T-helper 9 cell (primary cell): ENCODE measurements at regions not wholly inside any gene's neighbourhood (a gene's known extent, or its start where the extent isn't known, plus 50 kb on each side); places are given as distances from the start of the nearest gene placed in this dataset.

Experiments used
- DNase-seq: peaks from one replicate; pipeline ENCODE4 v3.0.0-alpha.2; 2020

DNA sequence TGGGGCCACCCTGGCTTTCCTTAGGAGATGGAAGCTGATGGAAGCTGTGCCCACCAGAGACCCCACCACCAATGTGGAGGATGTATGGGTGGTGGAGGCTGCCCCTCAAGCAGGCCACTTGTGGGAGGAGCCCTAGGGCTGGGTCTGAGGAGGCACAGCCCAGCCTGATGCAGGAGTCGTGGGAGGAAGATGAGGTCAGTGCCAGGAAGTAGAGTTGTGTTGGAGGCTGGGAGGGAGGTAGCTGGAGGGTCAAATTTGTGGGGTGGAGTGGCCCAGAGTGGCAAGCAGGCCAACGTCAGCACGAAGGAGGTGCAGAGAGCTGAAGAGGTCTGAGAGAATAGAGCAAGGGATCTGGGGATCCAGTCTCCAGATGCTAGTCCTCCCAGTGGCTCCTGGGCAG, 119.0 kb upstream of the USP24 start:
- DNase-seq = no peak

DNA sequence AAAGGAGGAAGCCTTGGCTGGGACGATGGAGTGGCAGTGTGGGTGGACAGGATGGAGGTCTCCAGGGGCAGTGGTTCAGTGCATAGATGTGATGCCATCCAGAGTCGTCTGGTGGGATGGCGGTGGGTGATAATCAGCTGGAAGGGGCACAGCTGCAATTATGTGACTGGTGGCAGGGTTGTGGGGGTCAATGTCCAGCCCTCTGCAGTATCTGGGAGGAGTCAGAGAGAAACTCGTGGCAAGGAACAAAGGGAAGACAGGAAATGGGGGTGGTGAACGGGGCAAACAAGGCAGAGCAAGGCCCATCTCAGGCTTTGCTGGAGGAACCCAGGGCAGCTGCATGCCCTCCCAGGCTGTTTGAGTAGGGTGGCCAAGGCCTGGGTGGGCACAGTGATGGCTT, 118.3 kb upstream of the USP24 start:
- no peak for DNase-seq

DNA sequence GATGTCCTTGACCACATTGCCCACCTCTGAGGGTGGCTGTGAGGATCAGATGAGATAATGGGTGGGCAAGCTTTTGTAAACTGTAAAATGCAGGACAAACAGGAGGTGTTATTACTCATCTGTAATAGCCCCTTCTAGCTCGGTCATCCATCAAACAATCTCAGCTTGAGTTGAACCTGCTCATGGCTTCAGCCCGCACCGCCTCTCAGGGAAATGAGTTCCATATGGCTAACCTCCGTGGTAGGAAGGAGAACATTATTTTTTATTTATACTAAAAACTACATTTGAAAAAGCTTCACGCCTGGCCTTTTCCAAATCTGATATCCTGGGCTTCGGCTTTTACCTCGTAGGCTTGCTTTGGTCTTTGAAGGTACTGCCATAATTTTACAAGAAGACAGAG, 116.2 kb upstream of the USP24 start:
- no peak for DNase-seq

DNA sequence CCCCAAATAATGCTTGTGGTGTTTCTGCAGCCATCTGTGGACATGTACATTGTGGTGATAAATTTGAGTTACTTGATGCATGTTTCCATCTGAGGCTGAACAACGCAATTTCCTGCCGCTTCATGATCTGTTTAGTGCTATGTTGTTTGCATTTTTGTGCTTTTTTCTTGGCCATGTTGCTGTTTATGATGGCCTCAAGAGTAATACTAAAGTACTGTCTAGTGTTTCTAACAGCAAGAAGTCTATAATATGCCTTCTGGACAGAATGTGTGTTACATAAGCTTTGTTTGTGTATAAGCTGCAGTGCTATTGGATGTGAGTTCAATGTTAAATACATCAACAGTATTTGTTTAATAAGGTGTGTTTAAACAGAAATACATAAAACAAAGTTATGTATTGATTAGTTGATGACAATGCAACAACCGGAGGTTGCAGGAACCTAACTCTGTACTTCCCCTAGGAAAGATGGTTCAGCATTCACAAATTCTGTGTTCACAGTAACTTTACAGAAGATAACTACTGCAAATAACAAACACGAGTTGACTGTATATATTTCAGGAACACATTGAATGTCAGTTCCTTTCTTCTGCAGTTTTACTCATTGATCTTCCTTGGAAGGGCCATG, 114.8 kb upstream of the USP24 start:
- DNase-seq = no peak

DNA sequence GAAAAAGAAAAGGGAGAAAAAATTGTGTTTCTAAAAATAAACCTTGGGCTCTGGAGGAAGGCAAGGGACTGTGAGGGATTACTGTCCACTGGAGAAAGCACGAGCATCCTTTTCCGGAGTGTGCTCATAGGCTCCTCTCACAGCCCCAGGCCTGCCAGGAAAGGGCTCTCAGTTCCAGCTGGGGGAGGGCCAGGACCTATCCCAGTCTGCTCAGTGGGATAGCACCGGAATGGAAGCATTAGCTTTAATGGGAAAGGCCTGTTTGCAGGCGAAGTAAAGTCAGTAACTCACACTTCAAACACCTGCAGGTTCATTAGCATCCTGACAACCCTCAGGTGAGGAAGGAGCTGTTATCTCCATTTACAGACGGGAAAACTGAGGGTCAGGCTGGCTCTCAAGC, 113.9 kb upstream of the USP24 start:
- DNase-seq = no peak

DNA sequence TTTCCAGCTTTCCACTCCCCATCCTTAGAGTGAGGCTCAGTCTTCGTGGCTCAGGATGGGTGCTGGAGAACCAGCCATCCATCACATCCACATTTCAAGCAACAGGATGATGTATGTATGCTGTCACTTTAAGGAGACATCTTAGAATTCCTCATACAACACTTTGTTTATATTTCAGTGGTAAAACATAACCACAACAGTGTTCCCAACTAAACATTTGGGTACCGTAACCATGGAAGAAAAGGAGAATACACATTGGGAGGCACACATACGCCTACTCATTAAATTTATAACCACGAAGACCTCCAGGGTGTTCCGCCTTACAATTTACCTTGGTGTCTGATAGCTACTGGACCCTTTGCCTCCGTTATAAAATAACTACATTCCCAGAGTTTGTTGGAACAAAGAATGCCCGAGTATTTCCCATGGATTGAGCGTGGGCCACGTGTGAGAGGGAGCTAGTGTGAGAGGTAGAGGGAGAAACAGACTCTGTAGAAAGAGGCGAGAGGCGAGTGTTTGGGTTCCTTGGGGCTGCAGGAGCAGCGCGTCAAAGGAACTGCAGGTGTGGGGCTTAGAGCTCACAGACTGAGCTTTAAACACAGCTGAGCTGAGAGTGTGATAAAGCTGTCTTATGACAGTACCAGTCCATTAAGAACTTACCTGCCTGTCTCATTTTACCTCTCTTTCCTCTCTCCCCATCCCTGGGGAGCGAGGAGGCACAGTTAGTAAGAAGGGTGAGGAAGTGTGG, 111.5 kb upstream of the USP24 start:
- no peak for DNase-seq

DNA sequence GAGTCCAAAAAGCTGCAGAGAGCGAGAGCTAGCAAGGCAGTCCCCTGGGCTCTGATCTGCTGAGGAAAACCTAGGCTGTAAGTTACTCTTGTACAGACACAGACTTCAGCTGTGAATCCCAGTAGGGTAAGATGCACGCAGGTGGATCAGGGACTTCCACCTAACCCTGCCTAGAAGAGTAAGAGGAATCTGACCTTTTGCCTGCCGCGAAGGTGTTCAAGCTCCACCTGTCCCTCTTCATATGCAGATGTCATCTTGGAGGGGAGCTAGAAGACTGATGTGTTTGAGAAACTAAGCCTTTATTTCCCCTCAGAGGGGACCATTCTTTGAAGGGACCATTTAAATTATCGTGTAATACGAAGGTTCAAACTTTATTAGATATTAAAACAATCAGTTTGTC, 108.6 kb upstream of the USP24 start:
- DNase-seq = no peak

DNA sequence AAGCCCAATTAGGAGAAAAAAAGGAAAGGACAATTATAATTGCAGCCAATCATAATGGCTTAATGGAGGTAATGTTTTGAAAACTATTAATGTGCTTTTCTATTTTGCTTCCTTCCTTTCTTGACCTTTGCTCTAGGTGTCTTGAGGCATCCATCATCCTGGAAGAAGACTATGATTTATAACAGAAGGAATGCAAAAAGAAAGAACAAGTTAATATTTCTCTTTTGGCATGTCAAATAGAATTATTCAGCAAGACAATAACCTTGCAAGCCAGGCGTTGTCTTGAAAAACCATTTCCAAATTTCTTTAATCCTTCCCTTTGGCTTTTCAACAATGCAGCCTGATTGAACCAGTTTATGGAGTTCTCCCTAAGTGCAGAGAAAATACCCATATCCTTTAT, 107.7 kb upstream of the USP24 start:
- DNase-seq = no peak

DNA sequence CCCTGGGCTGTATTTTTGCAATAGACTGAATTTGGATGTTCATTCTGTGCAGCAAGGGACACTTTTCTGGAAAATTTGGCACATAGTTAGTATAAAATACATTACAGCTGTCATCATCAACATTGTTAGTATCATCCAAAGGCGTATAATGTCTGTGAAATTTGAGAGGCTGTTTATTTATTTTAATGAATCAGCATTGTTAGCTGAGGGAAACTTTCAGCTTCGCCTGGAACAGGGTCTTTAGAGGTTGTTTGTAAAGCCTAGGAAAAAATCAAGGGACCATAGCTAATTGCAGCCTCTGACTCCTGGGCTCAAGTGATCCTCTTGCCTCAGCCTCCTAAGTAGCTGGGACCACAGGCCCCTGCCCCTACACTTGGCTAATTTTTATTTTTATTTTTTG, 106.8 kb upstream of the USP24 start:
- no peak for DNase-seq

DNA sequence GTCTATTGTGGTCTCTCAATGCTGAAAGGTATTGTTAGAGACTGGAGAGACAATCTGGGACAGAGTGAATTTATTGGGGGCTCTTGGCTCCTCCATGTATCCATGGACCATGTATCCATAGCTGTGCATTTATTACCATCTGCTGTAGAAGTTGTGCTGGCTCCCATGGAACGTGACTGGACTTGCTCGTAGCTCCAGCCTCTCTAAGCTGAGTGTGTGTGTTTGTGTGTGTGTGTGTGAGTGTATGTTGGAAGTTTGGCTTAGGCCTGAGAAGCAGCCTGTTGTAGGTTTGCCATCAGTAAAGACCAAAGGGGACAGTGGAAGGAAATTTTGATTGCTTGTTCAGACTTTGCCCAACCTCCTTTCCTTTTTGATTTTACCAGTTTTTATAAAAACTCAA, 105.7 kb upstream of the USP24 start:
- DNase-seq = no peak

DNA sequence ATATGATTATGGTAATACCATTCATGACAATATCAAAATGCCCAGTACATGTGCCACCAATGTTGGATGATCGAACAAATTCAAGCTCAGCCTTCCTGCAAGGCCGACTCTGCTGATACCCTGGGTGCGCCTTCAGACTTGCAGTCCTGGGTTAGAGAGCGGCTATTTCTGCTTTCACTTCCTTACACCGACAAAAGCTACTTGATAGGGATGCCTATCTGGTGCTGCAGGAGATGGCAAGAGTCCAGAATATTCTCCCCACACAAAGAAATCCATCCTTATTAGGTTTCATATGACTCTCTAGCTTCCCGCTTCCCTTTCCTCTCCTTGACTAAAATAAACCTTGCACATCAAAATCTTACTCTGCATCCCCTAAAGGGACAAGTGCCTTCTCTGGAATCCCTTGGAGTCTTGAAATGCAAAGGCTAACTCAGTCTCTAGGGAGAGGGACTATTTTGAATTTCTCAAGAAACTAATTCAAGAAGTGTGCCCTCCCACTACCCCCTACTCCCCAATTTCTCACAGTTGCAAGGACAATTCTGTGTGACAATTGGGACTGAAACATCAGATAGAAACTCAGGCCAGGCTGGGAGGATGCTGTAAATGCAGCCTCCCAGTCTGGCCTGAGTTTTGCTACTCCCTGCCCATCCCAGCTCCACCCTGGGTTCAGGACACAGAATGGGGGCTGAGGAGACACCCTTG, 103.1 kb upstream of the USP24 start:
- no peak for DNase-seq

DNA sequence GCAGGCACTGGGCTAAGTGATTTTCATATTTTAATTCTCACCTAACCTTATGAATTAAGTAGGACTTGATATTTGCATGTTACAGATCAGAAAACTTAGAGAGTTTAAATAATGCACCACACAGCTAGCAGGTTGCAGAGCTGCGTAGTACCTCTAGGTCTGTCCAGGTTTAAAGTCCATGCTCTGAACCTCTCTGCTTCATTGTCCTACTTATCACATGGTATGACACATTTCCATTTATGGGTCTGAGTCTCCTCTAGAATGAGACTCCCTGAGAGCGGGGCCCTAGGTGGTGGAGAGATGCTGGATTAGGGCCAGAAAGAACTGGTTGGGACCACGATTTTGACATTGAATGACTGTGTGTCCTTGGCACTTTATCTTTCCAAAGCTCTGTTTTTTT, 102.5 kb upstream of the USP24 start:
- no peak for DNase-seq

DNA sequence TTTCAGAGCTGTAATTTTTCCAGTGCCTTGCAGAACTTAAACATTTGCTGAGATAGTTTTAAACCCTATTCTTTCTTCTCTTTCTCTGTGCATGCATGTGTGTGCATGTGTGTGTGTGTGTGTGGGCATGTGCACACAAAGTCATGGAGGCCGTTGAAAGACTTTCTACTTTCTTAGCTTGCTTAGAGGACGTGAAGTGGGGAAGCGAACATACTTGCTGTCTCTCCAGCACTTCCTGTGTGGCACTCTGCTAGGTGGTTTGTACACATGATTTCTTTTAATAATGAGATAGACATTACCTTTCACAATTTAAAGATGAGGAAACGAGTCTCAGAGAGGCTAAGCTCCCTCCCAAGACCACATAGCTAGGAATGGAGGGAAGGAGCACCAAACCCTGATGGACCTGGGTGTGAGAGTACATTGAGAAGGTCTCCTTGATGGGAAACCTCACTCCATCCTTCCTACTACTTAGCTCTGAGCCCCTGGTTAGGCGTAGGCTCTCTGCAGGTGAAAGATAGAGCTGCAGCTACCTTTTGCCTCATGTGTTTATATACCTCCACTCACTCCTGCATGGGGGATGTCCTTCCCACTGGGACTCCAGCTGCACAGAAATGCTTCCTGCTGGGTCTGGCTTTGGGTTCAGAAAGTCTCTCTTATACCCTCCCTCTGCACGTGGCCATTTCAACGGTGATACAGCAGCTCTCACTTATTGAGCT, 101.9 kb upstream of the USP24 start:
- DNase-seq = no peak

DNA sequence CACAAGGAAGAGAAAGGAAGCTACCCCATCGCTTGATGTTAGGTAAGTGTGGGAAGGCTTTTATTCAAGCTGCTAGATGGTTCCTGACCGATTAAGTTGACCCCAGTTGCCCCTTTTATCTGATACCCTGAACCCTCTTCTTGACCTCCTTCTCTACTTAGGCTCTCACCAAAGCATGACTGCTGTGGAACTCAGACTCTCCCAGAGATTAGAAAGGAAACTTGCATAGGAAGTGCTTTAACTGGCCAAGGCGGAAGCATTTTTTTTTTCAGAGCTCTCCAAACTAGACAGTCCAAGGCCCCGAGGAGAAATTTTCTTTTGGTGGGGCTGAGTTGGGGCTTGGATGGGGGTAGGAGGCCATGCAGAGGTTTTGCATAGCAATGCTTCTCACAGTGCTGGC, 101.3 kb upstream of the USP24 start:
- DNase-seq = no peak

DNA sequence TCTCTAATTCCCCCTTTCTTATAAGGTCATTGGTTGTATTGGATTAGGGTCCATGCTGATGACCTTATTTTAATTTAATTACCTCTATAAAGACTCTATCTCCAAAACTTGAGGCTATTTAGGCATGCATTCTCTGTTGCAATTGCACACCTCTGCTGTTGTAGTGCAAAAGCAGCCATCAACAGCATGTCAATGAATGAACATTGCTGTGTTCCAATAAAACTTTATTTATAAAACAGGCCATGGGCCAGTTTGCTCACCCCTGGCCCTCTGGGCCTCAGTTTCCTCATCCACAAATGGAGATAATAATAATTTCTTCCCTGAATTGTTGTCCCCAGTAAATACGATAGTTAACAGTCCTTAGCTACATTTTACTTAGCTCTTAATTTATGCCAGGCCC, 100.4 kb upstream of the USP24 start:
- DNase-seq = no peak

DNA sequence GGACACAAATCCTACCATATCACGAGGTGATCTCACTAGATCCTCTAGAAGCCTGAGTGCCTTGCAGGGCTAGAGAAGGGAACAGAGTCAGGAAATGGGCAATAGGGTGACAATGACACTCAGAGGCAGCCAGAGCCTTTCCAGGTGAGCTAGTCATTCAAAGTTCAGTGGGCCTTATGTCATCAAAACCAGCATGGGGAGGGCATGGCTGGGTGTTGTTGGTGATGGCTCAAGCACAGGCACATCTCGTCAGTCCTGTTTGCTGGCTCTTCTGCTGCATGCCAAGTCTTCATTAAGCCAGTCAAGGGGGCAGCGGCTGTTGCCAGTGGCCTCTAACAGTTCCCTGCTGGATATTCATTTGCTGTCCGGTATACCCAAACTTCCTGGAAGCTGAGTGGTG, 99.6 kb upstream of the USP24 start:
- no peak for DNase-seq

DNA sequence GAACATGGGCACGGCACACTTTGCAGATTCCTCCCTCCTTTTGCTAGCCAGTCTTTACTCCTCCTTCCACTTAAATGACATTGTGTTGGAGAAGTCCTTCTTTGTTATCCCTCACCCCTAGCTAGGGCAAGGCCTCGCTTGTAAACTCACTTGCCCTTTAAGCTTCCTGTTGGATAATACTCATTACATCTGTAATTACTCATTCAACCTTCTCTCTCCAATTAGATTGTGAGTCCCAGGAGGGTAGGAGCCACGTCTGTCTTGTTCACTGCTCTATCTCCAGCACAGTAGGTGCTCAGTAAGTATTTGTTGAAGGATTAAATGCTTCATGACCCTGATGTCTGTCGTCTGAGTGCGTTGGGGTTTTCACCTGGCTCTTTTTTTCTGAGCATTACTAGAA, 98.7 kb upstream of the USP24 start:
- DNase-seq = no peak

DNA sequence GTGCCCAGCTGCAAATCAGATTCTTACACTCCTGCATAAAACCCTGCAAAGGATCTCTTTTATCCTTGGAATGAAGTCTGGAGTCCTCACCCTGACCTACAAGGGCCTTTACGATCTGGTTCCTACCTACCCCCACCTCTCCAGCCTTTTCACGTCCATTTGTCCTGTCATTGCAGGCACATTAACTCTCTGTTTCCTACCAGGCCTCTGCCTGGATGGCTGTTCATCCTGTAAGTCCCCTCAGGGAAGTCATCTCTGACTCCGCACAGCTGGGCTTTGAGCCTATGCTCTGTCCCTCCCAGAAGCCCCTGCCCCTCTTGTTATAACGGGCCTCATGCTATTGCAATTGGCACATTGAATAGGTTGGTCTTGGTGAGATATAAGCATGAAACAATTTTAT, 96.8 kb upstream of the USP24 start:
- no peak for DNase-seq

DNA sequence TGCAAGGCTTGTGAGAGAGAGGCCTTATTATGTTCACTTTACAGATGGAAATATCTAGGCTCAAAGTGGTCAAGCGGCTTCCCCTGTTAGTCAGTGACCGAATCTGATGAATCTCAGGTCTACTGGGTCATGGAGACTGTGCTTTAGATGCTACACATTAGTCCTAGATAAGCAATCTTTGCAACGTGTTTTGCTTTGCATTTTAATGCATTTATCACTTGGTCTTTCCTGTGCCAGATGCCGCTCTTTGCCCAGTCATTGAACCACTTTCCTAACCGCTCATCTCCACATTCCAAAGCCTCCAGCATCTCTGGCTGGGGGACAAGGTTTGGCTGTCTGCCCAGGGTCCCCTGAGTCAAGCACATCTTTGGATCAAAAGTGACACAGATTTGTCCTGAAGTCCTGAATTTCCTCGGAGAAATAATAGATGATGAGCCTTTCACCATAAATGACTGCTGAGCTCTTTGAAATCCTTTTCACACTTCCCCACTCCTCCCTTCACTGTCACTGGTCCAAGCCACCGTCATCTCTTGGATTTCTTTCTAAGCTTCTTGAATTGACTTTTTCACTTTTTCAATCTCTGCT, 96.0 kb upstream of the USP24 start:
- no peak for DNase-seq

DNA sequence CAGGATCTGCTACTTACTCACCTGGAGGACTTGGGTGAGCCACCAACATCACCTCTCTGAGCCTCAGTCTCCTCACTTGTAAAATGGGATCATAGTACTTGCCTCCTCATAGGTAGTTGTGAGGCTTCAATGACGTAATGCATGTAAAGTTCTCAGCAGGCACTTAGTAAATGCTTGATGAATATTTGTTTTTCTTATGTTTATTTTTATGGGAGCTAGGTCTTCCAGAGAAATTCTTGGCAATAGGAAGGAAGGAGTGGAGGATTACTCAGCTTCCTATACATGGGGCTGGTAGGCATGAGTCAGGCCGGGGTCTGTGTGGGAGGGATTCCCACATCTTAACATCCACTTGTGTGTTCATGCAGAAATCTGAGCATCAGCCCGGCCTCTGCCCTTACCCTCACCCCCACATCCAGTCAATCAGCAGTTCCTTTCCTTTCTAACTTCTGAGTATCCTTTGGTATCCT, 95.4 kb upstream of the USP24 start:
- no peak for DNase-seq

DNA sequence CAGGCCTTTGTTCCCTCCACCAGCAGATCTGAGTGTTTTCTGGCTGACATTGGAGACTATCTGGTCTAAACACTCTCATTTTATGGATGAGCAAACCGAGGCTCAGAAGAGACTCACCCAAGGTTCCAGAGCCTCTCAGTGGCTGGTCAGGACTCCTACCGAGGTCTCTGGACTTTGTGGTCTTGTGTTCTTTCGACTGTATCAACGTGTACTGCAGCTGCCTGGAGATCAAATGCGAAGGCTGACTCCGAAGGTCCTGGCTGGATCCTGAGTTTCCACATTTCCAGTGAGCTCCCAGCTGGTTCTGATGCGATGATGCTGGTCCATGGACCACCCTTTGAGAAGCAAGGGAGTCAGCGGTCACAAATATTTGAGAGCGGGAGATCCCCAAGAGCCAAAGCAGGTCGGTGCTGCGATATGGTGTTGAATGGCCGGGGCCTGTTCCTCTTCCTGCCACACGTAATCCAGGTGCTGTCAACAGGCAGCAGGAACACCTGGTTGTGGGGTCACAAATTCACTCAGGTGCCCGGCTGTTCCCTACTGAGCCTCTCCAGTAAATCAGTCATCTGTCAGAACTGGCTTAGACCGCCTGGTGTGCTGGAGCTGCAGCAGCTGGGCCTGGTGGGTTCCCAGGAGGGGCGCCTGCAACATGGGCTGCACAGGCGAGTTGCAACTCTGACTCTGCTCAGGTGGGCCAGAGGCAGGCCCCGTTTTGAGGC, 94.8 kb upstream of the USP24 start:
- no peak for DNase-seq

DNA sequence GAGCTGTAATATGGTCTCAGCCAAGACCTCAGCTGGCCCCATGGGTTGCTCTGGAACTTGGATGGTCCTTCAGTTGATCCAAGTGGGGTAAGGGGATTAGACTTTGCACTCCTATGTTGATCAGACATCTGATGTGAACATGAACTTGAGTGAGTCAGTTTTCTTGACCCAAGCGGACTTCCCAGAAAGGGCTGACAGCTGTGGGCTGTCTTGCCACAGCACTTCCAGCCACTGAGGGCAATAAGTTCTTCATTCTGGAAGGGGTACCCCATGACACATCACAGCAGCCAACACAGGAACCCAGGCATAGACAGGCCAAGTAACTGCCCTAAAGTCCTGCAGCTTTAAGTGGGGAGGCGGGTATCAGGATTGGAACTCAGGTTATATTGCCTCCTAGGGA, 93.9 kb upstream of the USP24 start:
- no peak for DNase-seq

DNA sequence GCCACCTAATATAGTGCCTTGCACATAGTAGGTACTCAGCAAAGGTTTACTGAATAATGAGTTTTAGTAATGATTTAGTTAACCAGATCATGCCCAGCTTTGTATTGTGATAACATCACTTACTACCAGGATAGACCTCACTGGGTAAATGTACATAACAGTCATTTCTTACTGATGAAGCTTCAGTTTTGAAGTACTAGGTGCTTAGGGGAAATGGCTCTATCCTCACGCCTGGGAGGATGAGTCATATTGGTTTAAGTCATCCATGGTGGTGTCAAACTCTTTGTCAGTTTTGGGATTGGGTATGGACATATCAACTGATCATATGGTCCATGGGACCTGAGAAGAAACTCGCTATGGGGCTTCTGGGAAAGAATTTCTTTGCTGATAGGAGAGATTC, 90.6 kb upstream of the USP24 start:
- no peak for DNase-seq
